Heart right ventricle (tissue), 16 donors: ENCODE measurements at regions not wholly inside any gene's neighbourhood (a gene's known extent, or its start where the extent isn't known, plus 50 kb on each side); places are given as distances from the start of the nearest gene placed in this dataset.

Experiments
- ATAC-seq, 8 donors: fragments of 200-7000 bp; cut with Tn5 transposase; one replicate each; pipeline ENCODE4 v1.9.1; 2020; ENCODE audit warnings: mild to moderate bottlenecking in 8 of 8, moderate library complexity in 8 of 8, moderate number of reproducible peaks in 1 of 8
- DNase-seq, 2 donors: peaks; one replicate each; pipeline ENCODE4 v3.0.0-alpha.2; 2020
- H3K27ac ChIP-seq, 10 donors: fragments of 200-600 bp; sonication (generic) in 2 of 10; one replicate each; pipeline versions ENCODE4 v1.5.0 to v1.8.0; 2020 to 2022; ENCODE audit warnings: mild to moderate bottlenecking in 3 of 10
- H3K27me3 ChIP-seq, 7 donors: fragments of 200-600 bp; one replicate each; pipeline ENCODE4 v1.8.0; 2021 to 2022; ENCODE audit warnings: mild to moderate bottlenecking in 2 of 7
- H3K36me3 ChIP-seq, 9 donors: fragments of 200-600 bp; sonication (generic) in 1 of 9; one replicate each; pipeline versions ENCODE4 v1.5.0 to v1.8.0; 2020 to 2022; ENCODE audit warnings: mild to moderate bottlenecking in 2 of 9
- H3K4me1 ChIP-seq, 9 donors: fragments of 200-600 bp; sonication (generic) in 1 of 9; one replicate each; pipeline versions ENCODE4 v1.5.0 to v1.8.0; 2020 to 2022; ENCODE audit warnings: mild to moderate bottlenecking in 4 of 9
- H3K4me3 ChIP-seq, 10 donors: fragments of 200-600 bp; sonication (generic) in 2 of 10; one replicate each; pipeline versions ENCODE4 v1.5.0 to v1.8.0; 2020 to 2022; ENCODE audit warnings: mild to moderate bottlenecking in 7 of 10, moderate library complexity in 2 of 10
- H3K9me3 ChIP-seq, 11 donors: fragments of 200-600 bp in 10 of 11; sonication (generic) in 2 of 11; one replicate each; pipeline versions ENCODE4 v1.5.0 to v1.8.0; 2013 to 2022; ENCODE audit warnings: mild to moderate bottlenecking in 2 of 11, control low read depth in 1 of 11, moderate library complexity in 1 of 11
- WGBS, 2 donors: extraction: QIAGEN DNeasy Blood & Tissue Kit; methylation state at CpG; one replicate each; pipeline ENCODE4 v1.1.7; 2013; ENCODE audit warnings: inconsistent platforms in 1 of 2; 5-methylcytosine and 5-hydroxymethylcytosine counted together
- intact Hi-C, 10 donors: fragments of 100-400 bp; cut with DNase I; formaldehyde crosslinking; loops; one replicate each; pipeline versions ENCODE4 v1.11.1 to v1.14.2; 2022
- TF ChIP-seq, protein P1 (sequence below), 9 donors: fragments of 200-600 bp; sonication (generic) in 2 of 9; IDR thresholded peaks; one replicate each; pipeline versions ENCODE4 v1.5.0 to v1.8.0; 2021 to 2022; ENCODE audit warnings: antibody characterized with exemption in 9 of 9, mild to moderate bottlenecking in 5 of 9, moderate library complexity in 1 of 9
- donor health status: Arrhythmogenic right ventricular cardiomyopathy.
- donor health status: ischemic (EF 13 %, LVEDD 7.1; RV severe dilation, severe dysfunction).
- donor health status: healthy with polysubstance abuse.
- donor health status: DM: no; HTN: yes; CAD: no.
- donor health status: DM: no; HTN: no; CAD: no.
- donor health status: ischemic (EF 25% LVEDD 6.9; RV normal size, moderate dysfunction).
- donor health status: ischemic (EF 25% LVEDD 5.7; RV mildly dilated, moderate dysfunction).
- donor health status: healthy.
- donor health status: DM: yes; HTN: yes; CAD: no.
- donor health status: Ischemic cardiomyopathy.
- donor health status: ischemic (EF 35%, LVEDD 5.7; RV mildly dilated, moderate dysfunction).
- donor health status: nonischemic (EF 11% LVEDD 7.7; RV severe dilation, severe dysfunction).
- donor health status: DM: yes; HTN: yes; CAD: no.
- donor health status: PGD.
- donor health status: ischemic (EF 29% LVEDD 5.4; RV normal size, mild dysfunction).
- donor health status: nonischemic (EF 23%, LVEDD 6.1; RV moderate dilation, normal function).

DNA sequence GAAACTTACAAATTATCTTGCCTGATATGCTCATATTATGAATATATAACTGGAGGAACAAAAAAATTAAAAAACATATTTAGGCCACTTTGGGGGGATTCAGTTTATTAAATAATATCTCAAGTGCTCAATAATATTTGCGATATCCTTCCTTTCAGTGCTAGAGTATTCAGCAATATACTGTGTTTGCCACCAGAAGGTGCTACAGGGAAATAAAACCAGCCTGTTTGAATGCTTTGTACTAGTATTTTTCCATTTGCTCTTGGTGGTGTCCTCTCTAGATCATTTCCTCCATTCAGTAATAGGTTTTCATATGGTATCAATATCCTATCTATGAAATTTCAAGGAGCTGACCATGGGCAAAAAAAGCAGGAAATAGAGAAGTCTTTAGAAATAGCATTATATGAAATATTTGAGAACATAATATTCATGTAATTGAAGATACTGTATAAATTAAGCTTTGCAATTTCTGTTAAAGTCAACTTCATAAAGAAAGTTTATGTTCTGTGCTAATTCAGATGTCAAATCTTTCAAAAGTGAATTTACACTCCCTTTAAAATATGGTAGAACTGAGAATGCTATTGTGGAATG lies 106.2 kb upstream of the NAV3 start:
- 56 to 72% methylated on average over 1 of the region's 1 CpG for WGBS, 2 donors
- DNase-seq (no peak), ATAC-seq (peak in 6 of 8 donors; percentile 75 to 88 (median 79))
- intact Hi-C loops: loop anchor here in 6 of 10 donors (1.0 to 10.0 kb wide), 4 partner anchors 130 to 203 kb away; no protein-coding TSS in a partner anchor
- H3K4me3 ChIP-seq: no peak overlapping the region
- H3K27ac ChIP-seq: no peak overlapping the region
- no peaks in the 10 kb centered on the region for H3K27me3 ChIP-seq
- peaks cover 0 to 14% (median 3%) of the 10 kb centered on the region in 9 donors for H3K4me1 ChIP-seq
- TF ChIP-seq, protein P1, sequence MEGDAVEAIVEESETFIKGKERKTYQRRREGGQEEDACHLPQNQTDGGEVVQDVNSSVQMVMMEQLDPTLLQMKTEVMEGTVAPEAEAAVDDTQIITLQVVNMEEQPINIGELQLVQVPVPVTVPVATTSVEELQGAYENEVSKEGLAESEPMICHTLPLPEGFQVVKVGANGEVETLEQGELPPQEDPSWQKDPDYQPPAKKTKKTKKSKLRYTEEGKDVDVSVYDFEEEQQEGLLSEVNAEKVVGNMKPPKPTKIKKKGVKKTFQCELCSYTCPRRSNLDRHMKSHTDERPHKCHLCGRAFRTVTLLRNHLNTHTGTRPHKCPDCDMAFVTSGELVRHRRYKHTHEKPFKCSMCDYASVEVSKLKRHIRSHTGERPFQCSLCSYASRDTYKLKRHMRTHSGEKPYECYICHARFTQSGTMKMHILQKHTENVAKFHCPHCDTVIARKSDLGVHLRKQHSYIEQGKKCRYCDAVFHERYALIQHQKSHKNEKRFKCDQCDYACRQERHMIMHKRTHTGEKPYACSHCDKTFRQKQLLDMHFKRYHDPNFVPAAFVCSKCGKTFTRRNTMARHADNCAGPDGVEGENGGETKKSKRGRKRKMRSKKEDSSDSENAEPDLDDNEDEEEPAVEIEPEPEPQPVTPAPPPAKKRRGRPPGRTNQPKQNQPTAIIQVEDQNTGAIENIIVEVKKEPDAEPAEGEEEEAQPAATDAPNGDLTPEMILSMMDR (IDR thresholded peaks at IDR 0.05): peak; percentile 36 to 87 (median 68)
- H3K9me3 ChIP-seq: no peaks in the 10 kb centered on the region
- no peaks in the 10 kb centered on the region for H3K36me3 ChIP-seq

DNA sequence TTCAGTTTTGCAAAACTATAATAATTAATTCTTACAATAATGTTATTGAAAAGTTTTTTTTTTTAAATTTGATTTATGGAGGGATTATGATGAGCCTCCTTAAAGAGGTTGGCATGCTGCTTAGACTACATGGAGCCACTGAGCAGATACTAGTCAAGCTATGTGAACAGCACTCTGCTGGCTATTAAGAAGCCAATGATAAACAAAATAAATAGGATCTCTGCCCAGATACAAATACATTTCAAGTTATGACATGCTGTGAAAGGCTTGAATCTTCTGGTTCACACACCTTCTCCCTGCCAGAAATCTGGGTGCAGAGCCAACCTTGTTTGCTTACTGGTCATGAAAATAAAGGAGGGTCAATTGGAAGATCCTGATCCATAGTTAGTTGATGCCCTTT lies 107.4 kb upstream of the NAV3 start:
- H3K36me3 ChIP-seq: no peaks in the 10 kb centered on the region
- DNase-seq (no peak), ATAC-seq (no peak)
- peaks cover 0 to 14% (median 3%) of the 10 kb centered on the region in 9 donors for H3K4me1 ChIP-seq
- no peak overlapping the region for H3K27ac ChIP-seq
- intact Hi-C loops: loop anchor here in 3 of 10 donors (2.0 to 10.0 kb wide), 3 partner anchors 131 to 204 kb away; no protein-coding TSS in a partner anchor
- no peaks in the 10 kb centered on the region for H3K27me3 ChIP-seq
- TF ChIP-seq, protein P1 (IDR thresholded peaks at IDR 0.05): no peak
- no peak overlapping the region for H3K4me3 ChIP-seq
- peaks cover 0 to 5% (median 1%) of the 10 kb centered on the region in 11 donors for H3K9me3 ChIP-seq

DNA sequence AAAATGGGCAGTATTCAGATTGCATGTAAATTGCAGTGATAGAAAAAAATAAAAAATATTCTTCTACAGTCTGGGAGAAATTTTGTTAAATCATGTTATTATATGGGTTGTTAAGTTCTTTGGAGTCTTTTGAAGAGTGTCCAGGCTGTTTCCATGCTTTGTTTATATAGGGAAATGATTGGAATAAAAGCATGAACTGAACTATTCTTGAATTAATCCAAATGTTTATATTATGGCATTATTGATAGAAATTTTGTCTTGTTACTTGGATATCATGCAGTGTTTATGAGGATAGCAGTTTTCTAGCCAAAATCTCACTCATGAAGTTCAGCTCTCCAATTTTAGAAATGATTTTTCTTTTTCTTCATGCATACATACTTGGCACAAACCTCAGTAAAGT lies 108.2 kb upstream of the NAV3 start:
- TF ChIP-seq, protein P1 (IDR thresholded peaks at IDR 0.05): no peak
- Histone ChIP-seq H3K9me3 (peaks cover 0 to 10% (median 3%) of the 10 kb centered on the region in 11 donors), H3K36me3 (no peaks in the 10 kb centered on the region), H3K27ac (no peak overlapping the region), H3K27me3 (no peaks in the 10 kb centered on the region), H3K4me1 (peaks cover 0 to 11% (median 0%) of the 10 kb centered on the region in 9 donors), H3K4me3 (no peak overlapping the region)
- intact Hi-C loops: loop anchor here in 3 of 10 donors (2.0 to 10.0 kb wide), 3 partner anchors 132 to 205 kb away; no protein-coding TSS in a partner anchor
- DNase-seq (no peak), ATAC-seq (no peak)

DNA sequence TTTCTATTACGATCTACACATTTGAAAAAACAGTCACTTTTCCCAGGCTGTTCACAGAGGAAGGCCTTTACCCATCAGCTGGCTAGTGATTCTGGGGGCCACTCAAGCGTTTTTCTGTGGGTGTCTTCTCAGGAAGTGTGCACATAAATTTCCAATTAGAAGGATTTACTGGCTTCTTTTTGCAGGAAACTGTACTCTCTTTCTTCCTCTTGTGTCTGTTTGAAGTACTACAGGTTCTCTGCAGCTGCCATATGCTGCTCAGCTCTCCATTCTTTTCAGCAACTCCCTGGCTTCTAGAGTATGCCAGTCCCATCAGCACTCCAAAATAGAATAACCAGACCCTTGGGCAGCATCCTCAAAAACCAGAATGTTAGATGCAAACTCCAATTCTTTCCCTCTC lies 110.4 kb upstream of the NAV3 start:
- intact Hi-C loops: loop anchor here in 2 of 10 donors (5.0 to 10.0 kb wide), 2 partner anchors 135 to 207 kb away; no protein-coding TSS in a partner anchor
- Histone ChIP-seq H3K4me1 (peaks cover 0 to 3% (median 0%) of the 10 kb centered on the region in 9 donors), H3K9me3 (peaks cover 0 to 10% (median 3%) of the 10 kb centered on the region in 11 donors), H3K27me3 (no peaks in the 10 kb centered on the region), H3K27ac (no peak overlapping the region), H3K36me3 (no peaks in the 10 kb centered on the region), H3K4me3 (no peak overlapping the region)
- ATAC-seq (no peak), DNase-seq (no peak)
- WGBS, 2 donors: 62 to 76% methylated on average over 2 of the region's 2 CpGs
- TF ChIP-seq, protein P1 (IDR thresholded peaks at IDR 0.05): no peak
